Ishikawa (cell line): ENCODE measurements at regions not wholly inside any gene's neighbourhood (a gene's known extent, or its start where the extent isn't known, plus 50 kb on each side); places are given as distances from the start of the nearest gene placed in this dataset.

Experiments used
- CEBPB ChIP-seq: IDR thresholded peaks from 2 replicates; pipeline ENCODE4 v1.6.1; 2012
- CREB1 ChIP-seq: IDR thresholded peaks from 2 replicates; pipeline ENCODE4 v1.6.1; 2012; ENCODE audit warnings: low read depth
- EGR1 ChIP-seq: IDR thresholded peaks from 2 replicates; pipeline ENCODE4 v1.6.1; 2012
- EP300 ChIP-seq: IDR thresholded peaks from 2 replicates; pipeline ENCODE4 v1.6.1; 2012; ENCODE audit warnings: borderline replicate concordance
- MAX ChIP-seq: IDR thresholded peaks from 2 replicates; pipeline ENCODE4 v1.6.1; 2012
- NFIC ChIP-seq: IDR thresholded peaks from 2 replicates; pipeline ENCODE4 v1.6.1; 2012
- RAD21 ChIP-seq: IDR thresholded peaks from 2 replicates; pipeline ENCODE4 v1.6.1; 2012; ENCODE audit warnings: low read depth
- REST ChIP-seq: IDR thresholded peaks from 2 replicates; pipeline ENCODE4 v1.6.1; 2012; ENCODE audit warnings: low read depth, mild to moderate bottlenecking
- TAF1 ChIP-seq: IDR thresholded peaks from 2 replicates; pipeline ENCODE4 v1.6.1; 2012; ENCODE audit warnings: low read depth, mild to moderate bottlenecking
- TCF12 ChIP-seq: IDR thresholded peaks from 2 replicates; pipeline ENCODE4 v1.6.1; 2012; ENCODE audit warnings: low read depth
- USF1 ChIP-seq: IDR thresholded peaks from 2 replicates; pipeline ENCODE4 v1.6.1; 2012
- YY1 ChIP-seq: IDR thresholded peaks from 2 replicates; pipeline ENCODE4 v1.6.1; 2012; ENCODE audit warnings: low read depth
- ZBTB7A ChIP-seq: IDR thresholded peaks from 2 replicates; pipeline ENCODE4 v1.6.1; 2012; ENCODE audit warnings: low read depth

GRCh38 chr4:11685481-11685880 is 256.8 kb upstream of the HS3ST1 start:
- TF ChIP-seq REST (no peak), CREB1 (no peak), RAD21 (no peak), YY1 (no peak), NFIC (no peak), EP300 (no peak), MAX (no peak), EGR1 (no peak), ZBTB7A (no peak), TCF12 (no peak), USF1 (no peak), CEBPB (no peak), TAF1 (no peak)
